Left ventricle myocardium superior (tissue), 1 donor: ENCODE measurements at regions not wholly inside any gene's neighbourhood (a gene's known extent, or its start where the extent isn't known, plus 50 kb on each side); places are given as distances from the start of the nearest gene placed in this dataset.

Experiments used
- ATAC-seq: fragments of 200-7000 bp; cut with Tn5 transposase; one replicate; pipeline ENCODE4 v1.9.1; 2020; ENCODE audit warnings: mild to moderate bottlenecking, moderate library complexity
- DNase-seq: peaks from one replicate; pipeline ENCODE4 v3.0.0-alpha.2; 2020
- intact Hi-C: fragments of 100-400 bp; cut with micrococcal nuclease; formaldehyde crosslinking; loops from one replicate; pipeline ENCODE4 v1.11.0; 2022
- donor health status: DM: no; HTN: yes; CAD: no; lungs with severe emphysema.

DNA sequence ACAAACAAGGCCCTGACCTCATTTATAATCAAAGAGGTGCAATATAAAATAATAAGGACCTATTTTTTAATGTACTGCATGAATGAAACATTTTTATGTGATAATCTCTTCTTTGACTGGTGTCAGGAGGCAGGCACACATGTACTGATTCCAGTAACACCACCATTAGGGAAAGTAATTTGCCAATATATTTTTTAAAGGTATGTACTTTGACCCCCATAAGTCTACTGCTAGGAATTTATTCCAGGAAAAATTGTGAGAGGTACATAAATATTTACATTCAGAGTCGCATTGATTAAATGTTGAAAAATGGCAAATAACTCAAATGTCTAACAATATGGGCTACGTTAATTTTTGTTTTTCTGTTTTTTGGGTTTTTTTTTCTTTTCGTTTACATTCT lies 325.4 kb upstream of the PRDM1 start:
- no peak for DNase-seq
- no peak for ATAC-seq
- intact Hi-C loops = no loop called here

DNA sequence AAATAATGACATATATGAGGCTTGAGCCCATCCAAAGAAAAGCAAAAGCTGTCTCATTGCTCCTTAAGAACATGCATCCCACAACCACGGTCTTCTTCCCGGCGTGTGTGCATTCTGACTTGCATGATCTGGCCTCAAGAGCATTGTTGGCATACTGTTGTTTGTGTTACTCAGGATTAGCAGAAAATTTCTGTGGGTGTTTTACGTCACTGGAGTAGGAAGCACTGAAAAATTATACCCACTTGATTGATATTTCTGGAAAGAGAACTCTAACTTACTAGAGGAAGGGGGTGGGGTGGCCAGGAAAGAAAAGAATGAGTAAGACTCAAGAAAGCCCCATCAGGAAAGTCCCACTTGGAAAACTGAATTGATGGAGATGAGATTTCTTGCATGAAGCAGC lies 326.2 kb upstream of the PRDM1 start:
- intact Hi-C loops = no loop called here
- no peak for ATAC-seq

DNA sequence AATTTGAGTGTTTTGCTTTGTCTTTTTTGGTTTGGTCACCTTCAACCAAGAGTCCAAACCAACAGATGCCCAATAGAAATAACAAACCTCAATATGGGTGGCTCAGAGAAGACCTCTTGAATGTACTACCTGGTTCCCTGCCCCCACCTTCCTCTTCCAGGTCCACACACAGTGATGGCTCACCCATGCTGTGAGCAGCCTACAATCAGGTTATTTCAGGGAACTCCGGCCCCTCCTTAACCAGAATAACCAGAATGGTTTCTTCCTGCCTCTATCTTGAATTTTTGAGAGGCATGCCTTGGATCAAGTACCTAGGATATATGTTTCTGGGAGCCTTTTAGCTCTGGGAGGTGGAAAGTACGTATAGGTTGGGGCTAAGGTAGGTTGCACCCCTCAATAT lies 327.1 kb upstream of the PRDM1 start:
- intact Hi-C loops = no loop called here
- DNase-seq = no peak
- ATAC-seq = no peak

More for the DNA sequence above, 326.2 kb upstream of the PRDM1 start:
- DNase-seq = no peak

DNA sequence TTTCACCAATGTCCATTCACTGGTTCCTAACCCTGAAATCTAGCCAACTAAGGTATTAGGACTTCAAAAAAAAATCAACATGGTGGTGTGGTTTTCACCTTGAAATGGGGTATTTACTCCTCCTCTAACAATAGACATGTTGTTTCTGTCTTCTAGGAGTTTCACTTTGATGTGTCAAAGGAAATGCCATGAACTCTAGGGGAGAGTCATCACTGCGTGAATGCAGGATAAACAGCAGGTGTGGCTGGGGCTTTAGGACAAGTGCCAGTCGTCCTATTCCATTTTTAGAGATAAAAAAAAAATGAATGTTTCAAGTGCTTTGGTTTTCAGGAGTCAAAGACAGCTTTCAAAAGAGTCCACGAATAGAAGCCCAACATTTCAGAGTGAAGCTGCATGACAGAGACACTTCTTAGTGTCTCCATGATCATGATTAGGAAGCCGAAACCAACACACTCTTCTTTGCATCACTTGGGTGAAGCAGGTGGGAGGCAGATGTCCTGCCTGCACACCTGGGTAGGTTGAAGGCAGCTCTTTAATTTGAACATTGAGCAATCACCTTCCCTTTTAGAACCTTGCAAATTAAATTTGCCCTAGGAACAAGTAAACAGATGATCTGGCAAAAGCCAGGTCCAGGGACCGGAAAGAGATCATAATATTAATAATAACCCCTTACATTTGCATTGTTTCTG lies 328.5 kb upstream of the PRDM1 start:
- intact Hi-C loops = no loop called here
- DNase-seq = no peak
- ATAC-seq = no peak

DNA sequence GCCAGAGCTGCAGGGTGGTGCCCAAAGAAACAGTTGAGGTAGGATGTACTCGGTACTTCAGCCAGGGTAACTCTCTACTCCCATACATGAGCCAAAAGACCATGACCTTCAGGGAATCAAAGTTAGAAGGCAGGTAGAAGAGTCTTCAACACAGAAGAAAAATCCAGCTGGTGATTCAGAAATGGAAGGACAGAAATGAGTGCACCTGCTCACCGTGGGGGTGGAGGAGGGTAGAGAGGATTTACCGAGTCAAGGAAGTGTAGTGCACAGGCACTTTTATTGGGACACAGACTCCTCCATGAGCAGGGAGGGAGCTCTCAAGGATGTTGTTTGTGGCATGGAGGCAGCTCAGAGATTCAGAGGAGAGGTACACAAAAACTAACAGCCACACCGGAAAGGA lies 330.3 kb upstream of the PRDM1 start:
- intact Hi-C loops = no loop called here
- ATAC-seq (no peak), DNase-seq (no peak)

DNA sequence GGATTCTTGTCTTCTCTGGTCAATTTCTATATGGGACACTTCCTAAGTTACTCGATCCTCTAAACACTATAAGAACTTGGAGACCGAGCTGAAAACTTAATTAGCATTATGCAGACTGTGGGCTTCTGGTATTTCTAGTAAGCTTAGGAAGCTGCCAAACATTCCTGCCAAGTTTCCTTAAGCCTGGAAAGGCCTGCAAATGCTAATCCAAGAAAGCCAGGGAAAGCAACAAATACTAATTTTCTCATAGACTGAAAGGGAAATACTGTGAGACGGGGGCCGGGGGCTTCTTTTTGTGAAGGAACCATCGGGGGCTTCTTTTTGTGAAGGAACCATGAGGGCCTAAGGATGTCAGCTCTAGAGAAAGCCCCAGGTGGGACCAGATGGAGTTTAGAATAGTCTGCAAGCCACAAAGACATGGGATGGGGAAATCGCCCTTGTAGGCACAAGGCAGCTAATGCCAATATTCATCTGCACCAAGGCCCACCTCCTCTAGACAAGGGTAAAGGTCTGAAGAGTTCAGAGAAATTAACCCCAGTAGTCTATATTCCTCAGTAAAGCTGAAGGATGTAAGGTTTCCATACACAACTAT lies 332.4 kb upstream of the PRDM1 start:
- intact Hi-C loops = no loop called here
- ATAC-seq (no peak), DNase-seq (no peak)

DNA sequence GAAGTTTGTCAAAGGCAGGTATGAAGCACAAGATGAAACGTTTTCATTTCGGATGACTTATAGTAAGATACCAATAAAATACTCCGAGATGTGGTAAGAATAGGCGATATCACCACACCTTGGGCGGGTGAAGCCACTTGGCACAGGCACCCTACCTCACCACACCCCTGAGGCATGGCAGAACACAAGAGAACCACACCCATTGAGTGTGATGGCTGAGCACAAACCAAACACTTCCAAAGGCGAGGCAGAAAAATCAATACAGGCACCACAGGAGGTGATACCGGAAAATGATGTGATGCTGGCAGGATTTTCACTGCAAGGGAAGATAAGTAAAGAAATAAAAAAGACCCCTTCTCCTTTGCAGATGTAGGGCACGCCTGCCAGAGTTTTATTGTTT lies 332.9 kb upstream of the PRDM1 start:
- ATAC-seq = no peak

DNA sequence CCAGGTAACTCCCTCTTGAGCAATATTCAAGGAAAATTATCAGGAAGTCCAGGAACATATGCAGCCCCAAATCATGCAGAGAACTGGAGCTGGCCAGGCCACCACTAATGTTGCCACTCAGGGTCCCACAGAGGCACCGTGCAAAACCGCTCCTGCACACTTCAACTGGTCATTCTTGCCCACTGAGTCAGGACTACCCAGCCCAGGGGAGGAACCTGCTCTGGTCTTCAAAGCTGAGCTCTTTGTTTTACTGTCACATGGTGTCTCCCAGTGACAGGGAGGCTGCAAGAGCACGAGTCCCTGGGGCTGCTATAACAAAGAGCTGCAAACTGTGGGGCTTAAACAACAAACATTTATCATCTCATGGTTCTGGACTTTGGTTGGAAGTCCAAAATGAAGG lies 336.0 kb upstream of the PRDM1 start:
- DNase-seq = no peak
- ATAC-seq = no peak
- intact Hi-C loops = no loop called here

More for the DNA sequence above, 332.9 kb upstream of the PRDM1 start:
- intact Hi-C loops = no loop called here
- DNase-seq = no peak

DNA sequence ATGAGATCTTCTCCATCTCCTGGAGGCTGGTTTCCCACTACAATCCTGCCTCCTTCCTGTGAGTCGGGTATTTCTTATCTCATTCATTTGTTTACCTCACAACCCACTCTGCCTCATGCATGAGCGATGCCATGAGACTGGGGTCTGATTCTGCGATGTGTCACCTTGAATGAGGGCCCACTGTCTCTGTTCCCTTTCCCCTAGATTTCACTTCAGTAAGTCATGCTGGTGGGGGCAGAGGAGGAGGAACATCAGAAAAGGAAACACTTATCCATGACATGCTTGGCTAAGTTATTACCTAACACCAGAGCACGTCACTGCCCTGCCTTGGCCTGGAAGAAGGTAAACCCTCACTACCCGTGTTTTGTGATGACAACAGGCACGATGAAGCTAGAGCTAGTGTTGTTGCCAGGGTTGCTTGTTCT lies 337.4 kb upstream of the PRDM1 start:
- intact Hi-C loops = no loop called here
- DNase-seq (no peak), ATAC-seq (no peak)

DNA sequence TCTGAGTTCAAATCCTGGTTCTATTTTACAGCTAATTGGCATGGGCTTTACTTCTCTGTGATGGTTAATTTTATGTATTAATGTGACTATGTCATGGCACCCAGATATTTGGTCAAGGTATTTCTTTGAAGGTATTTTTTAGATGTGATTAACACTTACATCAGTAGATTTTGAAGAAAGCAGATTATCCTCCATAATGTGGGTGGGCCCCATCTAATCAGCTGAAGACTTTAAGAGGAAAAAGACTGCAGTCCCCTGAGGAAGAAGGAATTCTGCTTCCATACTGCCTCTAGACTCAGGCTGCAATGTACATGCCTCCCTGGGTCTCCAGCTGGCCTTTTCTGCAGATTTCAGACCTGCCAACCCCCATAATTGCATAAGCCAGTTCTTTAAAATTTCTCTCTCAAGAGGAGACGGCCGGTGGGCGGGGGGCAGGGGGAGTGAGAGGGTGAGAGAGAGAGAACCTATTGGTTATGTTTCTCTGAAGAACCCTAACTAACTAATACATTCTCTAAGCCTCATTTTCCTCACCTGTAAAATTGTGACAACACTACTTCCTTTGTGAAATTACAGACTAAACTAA lies 338.2 kb upstream of the PRDM1 start:
- intact Hi-C loops = no loop called here
- no peak for ATAC-seq
- DNase-seq = no peak

DNA sequence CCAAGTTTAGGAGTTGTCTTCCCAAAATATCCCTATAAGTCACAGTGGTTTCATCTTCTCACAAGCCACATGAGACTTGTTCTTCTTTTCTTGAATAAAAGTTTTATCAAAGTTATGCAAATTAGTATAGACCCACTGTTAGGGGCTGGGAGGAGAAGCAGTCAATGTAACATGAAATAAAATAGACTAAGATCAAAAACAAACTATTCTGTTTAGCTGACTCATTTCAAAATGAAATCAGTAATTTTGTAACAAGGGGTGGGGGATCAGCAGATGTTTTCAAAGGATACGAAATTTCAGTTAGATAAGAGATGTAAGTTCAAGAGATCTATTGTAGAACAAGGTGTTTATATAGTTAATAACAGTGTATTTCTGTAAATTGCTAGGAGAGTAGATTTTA lies 339.6 kb upstream of the PRDM1 start:
- intact Hi-C loops = no loop called here
- ATAC-seq = no peak
- no peak for DNase-seq

DNA sequence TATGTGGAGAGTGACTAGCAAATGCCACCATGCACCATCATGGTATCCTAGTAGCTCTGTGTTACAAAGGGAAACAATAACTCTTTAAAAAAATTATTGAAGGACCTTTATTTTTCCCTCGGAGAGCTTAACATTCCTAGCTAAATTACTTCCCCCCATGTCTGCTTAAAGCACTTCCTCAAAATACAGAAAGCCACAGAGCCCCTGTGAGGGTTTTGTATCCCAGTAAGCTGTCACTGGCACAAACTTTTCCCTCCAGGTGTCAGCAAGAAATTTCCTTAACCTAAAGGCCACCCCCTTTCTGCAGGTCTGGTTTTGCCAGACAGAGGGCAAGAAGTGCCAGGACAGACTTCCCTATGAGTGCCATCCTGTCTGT lies 340.0 kb upstream of the PRDM1 start:
- no peak for DNase-seq
- ATAC-seq = no peak
- intact Hi-C loops = no loop called here

DNA sequence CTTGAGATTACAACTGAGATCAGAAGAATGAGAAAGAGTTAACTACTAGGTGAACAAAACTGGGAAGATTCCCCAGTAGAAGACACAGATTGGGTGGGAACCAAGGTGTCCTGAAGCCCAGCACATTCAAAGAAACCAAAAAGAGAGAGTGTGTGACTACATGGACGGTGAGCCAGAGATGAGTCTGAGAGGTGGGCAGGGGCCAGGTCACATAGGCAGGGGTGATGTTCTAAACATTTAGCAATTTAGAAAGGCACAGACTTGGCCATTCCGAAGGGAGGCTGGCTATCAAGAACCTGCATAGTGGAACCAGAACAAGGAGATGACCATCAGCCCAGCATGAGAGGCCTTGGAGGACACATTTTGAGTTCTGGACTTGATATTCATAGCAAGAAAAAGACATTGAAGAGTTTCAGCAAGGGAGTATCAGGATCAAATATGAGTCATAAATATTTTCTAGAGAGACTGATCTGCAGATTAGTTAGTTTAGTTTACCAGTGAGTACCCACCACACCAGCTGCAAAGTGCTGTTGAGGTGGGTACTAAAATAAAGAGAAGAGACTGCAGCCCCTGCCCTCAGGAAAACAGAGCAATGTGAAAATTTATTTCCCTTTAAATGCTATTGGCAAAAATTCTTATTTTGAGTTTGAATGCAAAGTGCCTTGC lies 340.5 kb upstream of the PRDM1 start:
- intact Hi-C loops = no loop called here
- ATAC-seq = no peak
- DNase-seq = no peak

DNA sequence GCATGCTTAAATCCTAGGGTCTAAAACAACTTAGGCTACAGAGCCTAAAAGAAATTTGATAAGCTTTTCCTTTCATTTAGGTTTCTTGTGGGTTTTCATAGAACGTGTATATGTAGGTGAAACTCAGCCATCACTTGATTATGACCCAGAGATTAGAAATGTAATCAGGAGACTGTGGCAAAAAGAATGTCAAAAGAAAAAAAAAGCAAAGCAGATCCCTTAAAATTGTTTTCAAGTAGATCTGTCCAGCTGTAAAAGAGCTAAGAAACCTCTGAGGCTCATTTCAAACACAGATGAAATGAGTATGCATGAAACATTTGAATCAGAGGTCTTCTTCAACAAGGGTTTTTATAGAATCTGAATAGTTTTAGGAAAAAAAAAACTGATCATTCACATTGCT lies 341.3 kb upstream of the PRDM1 start:
- ATAC-seq (no peak), DNase-seq (no peak)
- intact Hi-C loops = no loop called here

DNA sequence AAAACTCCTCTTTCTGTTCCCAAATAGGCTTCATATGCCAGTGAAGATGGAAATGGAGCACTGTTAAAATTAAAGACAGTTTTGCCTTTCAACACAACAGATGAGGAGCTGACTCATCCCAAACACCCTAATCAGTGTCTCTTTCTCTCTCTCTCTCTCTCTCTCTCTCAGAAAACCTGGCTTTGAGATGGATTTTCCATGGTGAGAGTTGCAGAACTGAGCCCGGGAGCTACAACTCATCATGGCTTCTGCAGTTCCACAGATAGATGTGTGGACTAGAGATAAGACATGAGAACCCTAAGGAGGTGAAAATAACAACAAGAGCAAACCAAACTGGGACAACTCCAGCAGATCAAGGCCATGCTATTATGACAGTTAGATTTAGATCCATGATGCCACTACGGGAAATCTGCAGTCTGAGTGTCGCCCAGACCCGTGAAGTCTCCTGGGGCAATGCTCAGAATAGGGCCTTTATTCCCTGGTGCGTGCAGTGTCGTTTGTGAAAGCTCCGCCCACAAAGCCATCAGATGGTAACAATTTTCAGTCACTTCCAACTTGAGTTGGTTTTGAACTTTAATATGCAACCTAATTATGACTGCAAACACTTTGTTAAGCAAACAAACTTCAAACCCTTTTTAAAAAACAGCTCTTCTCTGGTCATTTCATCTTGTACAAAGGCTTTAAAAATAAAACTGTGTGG lies 338.2 kb upstream of the PREP start:
- intact Hi-C loops = no loop called here
- DNase-seq = no peak
- ATAC-seq = no peak

DNA sequence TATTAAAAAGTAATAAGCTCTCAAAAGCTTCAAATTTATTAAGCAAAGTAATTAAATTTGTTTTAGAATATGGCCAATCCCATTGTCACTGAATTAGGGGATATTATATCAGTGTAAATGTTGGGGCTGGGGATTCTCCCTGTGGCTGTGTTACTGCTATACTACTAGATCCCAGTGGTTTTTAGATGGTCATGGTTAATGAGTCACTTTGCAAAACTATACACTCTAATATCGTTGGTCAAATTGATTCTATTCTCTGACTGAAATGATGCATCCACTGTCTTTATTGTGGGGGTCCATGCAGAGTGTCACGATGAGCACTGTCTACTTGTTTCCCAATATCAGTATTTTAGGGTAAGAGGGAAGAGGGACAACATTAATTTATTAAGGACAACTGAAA lies 336.9 kb upstream of the PREP start:
- ATAC-seq (no peak), DNase-seq (no peak)
- intact Hi-C loops = loop anchor here (10.0 kb wide), 1 partner anchor 255 kb away; no protein-coding TSS in a partner anchor

DNA sequence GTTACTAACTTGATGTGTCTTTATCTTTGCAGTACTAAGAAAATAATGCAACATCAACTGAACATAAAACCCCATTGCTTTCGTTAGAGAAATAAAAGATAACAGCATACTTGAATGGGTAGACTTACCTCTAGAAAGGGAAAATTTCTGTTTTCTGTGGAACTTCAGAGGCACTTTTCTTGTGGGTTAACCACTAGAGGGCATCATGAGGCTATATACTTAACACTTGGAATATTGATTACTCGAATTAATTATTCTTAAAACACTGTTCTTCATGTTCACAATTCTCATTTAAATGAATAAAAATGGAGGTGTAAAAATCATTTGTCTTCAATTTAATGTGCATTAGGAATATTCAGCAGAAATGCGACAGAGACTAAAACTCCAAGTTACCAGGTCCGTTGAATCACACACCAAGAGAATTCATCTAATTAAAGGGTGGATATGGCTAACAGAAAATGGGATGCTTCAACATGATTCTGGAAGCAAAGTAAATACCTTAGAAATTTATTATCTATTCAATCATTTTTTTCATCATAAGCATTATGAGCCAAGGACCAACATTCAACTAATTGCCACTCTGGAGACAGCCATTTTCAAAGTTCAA lies 330.8 kb upstream of the PREP start:
- intact Hi-C loops = loop anchor here (10.0 kb wide), 1 partner anchor 249 kb away; no protein-coding TSS in a partner anchor
- DNase-seq = no peak
- ATAC-seq = no peak

DNA sequence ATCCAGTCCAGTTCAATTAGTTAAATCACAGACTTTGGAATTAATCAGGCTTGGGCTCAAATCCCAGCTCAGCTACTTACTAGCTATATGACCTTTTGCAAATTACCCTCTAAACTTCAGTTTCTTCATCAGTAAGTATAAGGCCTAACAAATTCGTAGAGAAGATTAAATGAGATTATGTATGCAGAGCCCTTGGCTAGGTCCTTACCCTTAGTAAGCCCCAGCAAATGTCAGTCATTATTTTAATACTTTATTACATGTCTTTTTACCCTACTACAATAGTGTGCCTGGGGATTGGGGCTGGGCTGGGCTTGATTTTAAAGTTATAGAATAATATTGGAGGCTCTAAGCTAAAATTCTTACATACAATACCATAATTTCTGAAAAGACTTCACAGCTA lies 326.1 kb upstream of the PREP start:
- DNase-seq = no peak
- ATAC-seq = no peak
- intact Hi-C loops = no loop called here

DNA sequence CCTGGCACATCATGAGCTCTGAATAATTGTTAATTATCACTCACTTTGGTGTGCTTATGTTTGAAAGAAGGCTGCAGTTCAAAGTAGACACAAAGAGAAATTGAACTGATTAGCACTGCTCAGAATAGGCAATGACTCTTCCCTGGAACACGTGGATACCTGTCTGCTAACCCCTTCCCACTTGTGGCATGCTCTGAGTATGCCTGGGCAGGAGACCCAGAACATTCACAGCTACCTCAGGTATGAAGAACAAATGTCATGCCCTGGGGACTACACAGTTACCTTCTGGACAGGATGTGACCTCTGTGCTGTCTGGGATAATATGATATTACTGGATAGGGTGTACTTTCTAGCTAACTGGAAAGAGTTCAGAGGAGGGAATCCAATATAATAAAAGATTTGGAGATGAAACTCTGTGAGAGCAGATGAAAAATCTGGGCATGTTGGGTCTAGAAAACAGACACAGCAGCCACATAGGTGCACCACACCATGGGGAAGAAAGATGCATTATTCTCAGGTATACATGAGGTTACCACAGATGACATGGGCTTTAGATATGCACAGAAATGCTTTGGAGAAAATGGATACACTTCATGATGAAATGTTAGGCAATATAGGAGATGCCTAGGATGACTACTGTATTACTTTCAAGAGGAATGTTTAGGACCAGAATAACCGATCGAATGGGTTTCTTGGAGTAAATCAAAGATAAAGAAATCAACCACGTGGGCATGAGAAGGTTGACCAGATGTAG lies 324.2 kb upstream of the PREP start:
- ATAC-seq = no peak
- intact Hi-C loops = no loop called here
- no peak for DNase-seq
